RPMI7951 (cell line): ENCODE measurements at regions not wholly inside any gene's neighbourhood (a gene's known extent, or its start where the extent isn't known, plus 50 kb on each side); places are given as distances from the start of the nearest gene placed in this dataset.

Source experiments
- DNase-seq: peaks from one replicate; pipeline ENCODE4 v3.0.0-alpha.2; 2012; ENCODE audit warnings: low read depth

GRCh38 chr6:156416391-156416790 lies 360.8 kb upstream of the ARID1B start:
- DNase-seq = no peak

- DNase-seq = peak; percentile 68
Observed at GRCh38 chr6:156413154-156413553, 364.0 kb upstream of the ARID1B start.

- no peak for DNase-seq
Observed at GRCh38 chr6:156410649-156411048, 366.5 kb upstream of the ARID1B start.

GRCh38 chr6:156408655-156409054 lies 368.5 kb upstream of the ARID1B start:
- peak; percentile 36 for DNase-seq

GRCh38 chr6:156407334-156407733 lies 369.8 kb upstream of the ARID1B start:
- no peak for DNase-seq

- no peak for DNase-seq
Observed at GRCh38 chr6:156406688-156407087, 370.5 kb upstream of the ARID1B start.

- no peak for DNase-seq
Observed at GRCh38 chr6:156406099-156406498, 371.1 kb upstream of the ARID1B start.

- DNase-seq = no peak
Observed at GRCh38 chr6:156402628-156403027, 374.6 kb upstream of the ARID1B start.

GRCh38 chr6:156402227-156402626 lies 375.0 kb upstream of the ARID1B start:
- DNase-seq = no peak

GRCh38 chr6:156400487-156400886 lies 376.7 kb upstream of the ARID1B start:
- no peak for DNase-seq

GRCh38 chr6:156398966-156399365 lies 378.2 kb upstream of the ARID1B start:
- no peak for DNase-seq

- no peak for DNase-seq
Observed at GRCh38 chr6:156398371-156398770, 378.8 kb upstream of the ARID1B start.

GRCh38 chr6:156396791-156397418 lies 380.3 kb upstream of the ARID1B start:
- no peak for DNase-seq

GRCh38 chr6:156396068-156396771 lies 381.0 kb upstream of the ARID1B start:
- DNase-seq = no peak

- DNase-seq = no peak
Observed at GRCh38 chr6:156395276-156395675, 381.9 kb upstream of the ARID1B start.

GRCh38 chr6:156392648-156393047 lies 384.5 kb upstream of the ARID1B start:
- DNase-seq = no peak

GRCh38 chr6:156391977-156392376 lies 385.2 kb upstream of the ARID1B start:
- no peak for DNase-seq

GRCh38 chr6:156391061-156391672 lies 386.0 kb upstream of the ARID1B start:
- DNase-seq = no peak

GRCh38 chr6:156390621-156391020 lies 386.6 kb upstream of the ARID1B start:
- DNase-seq = peak; percentile 51

GRCh38 chr6:156389296-156389695 lies 387.9 kb upstream of the ARID1B start:
- no peak for DNase-seq

- DNase-seq = no peak
Observed at GRCh38 chr6:156387472-156387871, 389.7 kb upstream of the ARID1B start.

GRCh38 chr6:156383059-156383458 lies 394.1 kb upstream of the ARID1B start:
- no peak for DNase-seq
